OCI-LY1 (cell line): ENCODE measurements at regions not wholly inside any gene's neighbourhood (a gene's known extent, or its start where the extent isn't known, plus 50 kb on each side); places are given as distances from the start of the nearest gene placed in this dataset.

Experiments
- H2AFZ ChIP-seq: fragments of 200-600 bp; sonication (generic), shearing (Covaris generic); 2 replicates; pipeline ENCODE4 v1.6.0; 2014; ENCODE audit warnings: antibody characterized with exemption, mild to moderate bottlenecking, low read length
- H3F3A ChIP-seq: fragments of 200-600 bp; sonication (generic), shearing (Covaris generic); 2 replicates; pipeline ENCODE4 v1.6.0; 2014; ENCODE audit warnings: mild to moderate bottlenecking, antibody characterized with exemption, low read length, moderate library complexity; ENCODE audit not compliant: insufficient read depth
- H3K27ac ChIP-seq: fragments of 200-600 bp; sonication (generic); 2 replicates; pipeline ENCODE4 v1.5.1; 2014; ENCODE audit warnings: low read length, mixed run types, mild to moderate bottlenecking, low read depth; ENCODE audit not compliant: poor library complexity, severe bottlenecking
- H3K27me3 ChIP-seq: fragments of 200-600 bp; sonication (generic); 2 replicates; pipeline ENCODE4 v1.6.0; 2014; ENCODE audit warnings: antibody characterized with exemption, mild to moderate bottlenecking, low read length, moderate library complexity; ENCODE audit not compliant: insufficient read depth
- H3K36me3 ChIP-seq: fragments of 200-600 bp; sonication (generic); 2 replicates; pipeline ENCODE4 v1.6.1; 2014; ENCODE audit warnings: mild to moderate bottlenecking, antibody characterized with exemption, low read length, moderate library complexity, mixed read lengths; ENCODE audit not compliant: insufficient read depth
- H3K4me1 ChIP-seq: fragments of 200-600 bp; sonication (generic); 2 replicates; pipeline ENCODE4 v1.5.1; 2014; ENCODE audit warnings: mild to moderate bottlenecking, low read length, moderate library complexity; ENCODE audit not compliant: insufficient read depth, severe bottlenecking
- H3K4me2 ChIP-seq: fragments of 200-600 bp; sonication (generic), shearing (Covaris generic); 2 replicates; pipeline ENCODE4 v1.6.1; 2014; ENCODE audit warnings: low read length
- H3K4me3 ChIP-seq: fragments of 200-600 bp; sonication (generic); 2 replicates; pipeline ENCODE4 v1.5.1; 2014; ENCODE audit warnings: low read length, low read depth, mild to moderate bottlenecking, mixed read lengths; ENCODE audit not compliant: poor library complexity, severe bottlenecking
- H3K79me2 ChIP-seq: fragments of 200-600 bp; shearing (Covaris generic); 2 replicates; pipeline ENCODE4 v1.6.1; 2016; ENCODE audit warnings: mixed run types, low read length, mixed read lengths; ENCODE audit not compliant: insufficient read depth
- H3K9ac ChIP-seq: fragments of 200-600 bp; sonication (generic), shearing (Covaris generic); 2 replicates; pipeline ENCODE4 v1.6.1; 2014; ENCODE audit warnings: mild to moderate bottlenecking, low read length, mixed read lengths
- H3K9me2 ChIP-seq: fragments of 200-600 bp; sonication (generic), shearing (Covaris generic); 2 replicates; pipeline ENCODE4 v1.6.1; 2014; ENCODE audit warnings: low read depth, mild to moderate bottlenecking, low read length, mixed read lengths
- H3K9me3 ChIP-seq: fragments of 200-600 bp; shearing (Covaris generic); 2 replicates; pipeline ENCODE4 v1.6.1; 2014; ENCODE audit warnings: low read length, mixed read lengths
- H4K20me1 ChIP-seq: fragments of 200-600 bp; sonication (generic), shearing (Covaris generic); 2 replicates; pipeline ENCODE4 v1.6.0; 2016; ENCODE audit warnings: mild to moderate bottlenecking, low read length; ENCODE audit not compliant: insufficient read depth
- CTCF ChIP-seq: fragments of 200-600 bp; sonication (generic), shearing (Covaris generic); IDR thresholded peaks from 2 replicates; pipeline ENCODE4 v1.5.1; 2017; ENCODE audit warnings: mild to moderate bottlenecking, antibody characterized with exemption, low read length, moderate library complexity, mixed read lengths
- EZH2 ChIP-seq: fragments of 200-600 bp; sonication (generic), shearing (Covaris generic); IDR thresholded peaks from 2 replicates; pipeline ENCODE4 v1.8.0; 2017; ENCODE audit warnings: borderline replicate concordance, mixed run types, mild to moderate bottlenecking, antibody characterized with exemption, low read length, moderate library complexity, mixed read lengths

DNA sequence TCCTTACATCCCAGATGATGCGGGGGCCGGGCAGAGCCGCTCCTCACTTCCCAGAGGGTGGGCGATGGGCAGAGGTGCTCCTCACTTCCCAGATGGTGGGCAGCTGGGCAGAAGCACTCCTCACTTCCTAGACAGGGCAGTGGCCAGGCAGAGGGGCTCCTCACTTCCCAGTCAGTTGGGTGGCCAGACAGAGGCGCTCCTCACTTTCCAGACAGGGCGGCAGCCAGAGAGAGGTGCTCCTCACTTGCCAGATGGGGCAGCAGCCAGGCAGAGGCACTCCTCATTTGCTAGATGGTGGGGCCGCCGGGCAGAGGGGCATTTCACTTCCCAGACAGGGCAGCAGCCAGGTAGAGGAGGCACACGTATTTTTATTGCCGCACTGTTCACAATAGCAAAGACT, 622.0 kb upstream of the KCNMB2 start:
- H4K20me1 ChIP-seq: no peaks in the 10 kb centered on the region
- no peaks in the 10 kb centered on the region for H3K27me3 ChIP-seq
- no peaks in the 10 kb centered on the region for H3F3A ChIP-seq
- TF ChIP-seq EZH2 (no peak), CTCF (no peak)
- no peak overlapping the region for H2AFZ ChIP-seq
- 0 out of 2 replicates have a peak, but pooled peaks cover 3% of the 10 kb centered on the region for H3K9me2 ChIP-seq
- H3K4me2 ChIP-seq: no peak overlapping the region
- H3K9ac ChIP-seq: no peak overlapping the region
- no peaks in the 10 kb centered on the region for H3K4me1 ChIP-seq
- H3K27ac ChIP-seq: no peak overlapping the region
- H3K9me3 ChIP-seq: no peaks in the 10 kb centered on the region
- H3K36me3 ChIP-seq: no peaks in the 10 kb centered on the region
- no peaks in the 10 kb centered on the region for H3K79me2 ChIP-seq
- no peak overlapping the region for H3K4me3 ChIP-seq

GRCh38 chr3:177916461-177916860, 619.8 kb upstream of the KCNMB2 start:
- Histone ChIP-seq H3K9me3 (no peaks in the 10 kb centered on the region), H3K4me1 (no peaks in the 10 kb centered on the region), H3K27ac (no peak overlapping the region), H3K27me3 (no peaks in the 10 kb centered on the region), H3K9me2 (0 out of 2 replicates have a peak, but pooled peaks cover 3% of the 10 kb centered on the region), H3K36me3 (no peaks in the 10 kb centered on the region), H3F3A (no peaks in the 10 kb centered on the region; the same call in 1 of the 2 replicates), H3K79me2 (no peaks in the 10 kb centered on the region), H3K9ac (no peak overlapping the region), H3K4me3 (no peak overlapping the region), H4K20me1 (no peaks in the 10 kb centered on the region), H2AFZ (no peak overlapping the region), H3K4me2 (no peak overlapping the region)
- TF ChIP-seq CTCF: no peak
- no peak for TF ChIP-seq EZH2

- H4K20me1 ChIP-seq: no peaks in the 10 kb centered on the region
- H3K79me2 ChIP-seq: no peaks in the 10 kb centered on the region
- H3K9me3 ChIP-seq: no peaks in the 10 kb centered on the region
- no peaks in the 10 kb centered on the region; the same call in 1 of the 2 replicates for H3F3A ChIP-seq
- H3K27ac ChIP-seq: no peak overlapping the region
- no peaks in the 10 kb centered on the region for H3K27me3 ChIP-seq
- no peak overlapping the region for H3K4me2 ChIP-seq
- H3K36me3 ChIP-seq: no peaks in the 10 kb centered on the region
- H3K9ac ChIP-seq: no peak overlapping the region
- TF ChIP-seq CTCF: no peak
- H3K9me2 ChIP-seq: 0 out of 2 replicates have a peak, but pooled peaks cover 3% of the 10 kb centered on the region
- H2AFZ ChIP-seq: no peak overlapping the region
- H3K4me3 ChIP-seq: no peak overlapping the region
- no peaks in the 10 kb centered on the region for H3K4me1 ChIP-seq
Measured at GRCh38 chr3:177917234-177917861, 618.9 kb upstream of the KCNMB2 start.
